SK-N-SH treated with all-trans-retinoic acid at 6 μM for 48 hours (cell line): ENCODE measurements at regions not wholly inside any gene's neighbourhood (a gene's known extent, or its start where the extent isn't known, plus 50 kb on each side); places are given as distances from the start of the nearest gene placed in this dataset.

Experiments used
- ATAC-seq: fragments of 200-7000 bp; cut with Tn5 transposase; 3 replicates; pipeline ENCODE4 v1.9.1; 2020; ENCODE audit warnings: mild to moderate bottlenecking, moderate library complexity
- ARNTL ChIP-seq: fragments of 450-650 bp; formaldehyde crosslinking; IDR thresholded peaks from 2 replicates; pipeline ENCODE4 v1.5.0; 2020; ENCODE audit warnings: low read depth, mild to moderate bottlenecking, moderate library complexity, borderline replicate concordance
- BACH2 ChIP-seq: fragments of 250-450 bp; sonication (Bioruptor Pico); IDR thresholded peaks from 2 replicates; pipeline ENCODE4 v1.9.0; 2021; ENCODE audit warnings: mild to moderate bottlenecking, borderline replicate concordance
- CSDC2 ChIP-seq: fragments of 250-450 bp; sonication (Bioruptor Pico); IDR thresholded peaks from 2 replicates; pipeline ENCODE4 v1.5.0; 2020; ENCODE audit warnings: mild to moderate bottlenecking, moderate library complexity
- GLIS3 ChIP-seq: fragments of 250-450 bp; sonication (Bioruptor Pico); IDR thresholded peaks from 2 replicates; pipeline ENCODE4 v1.5.0; 2020; ENCODE audit warnings: mild to moderate bottlenecking, moderate library complexity
- ISL1 ChIP-seq: fragments of 250-450 bp; sonication (Bioruptor Pico); IDR thresholded peaks from 2 replicates; pipeline ENCODE4 v2.1.2; 2022; ENCODE audit warnings: mild to moderate bottlenecking, moderate library complexity
- PPARA ChIP-seq: fragments of 250-450 bp; sonication (Bioruptor Pico); IDR thresholded peaks from 2 replicates; pipeline ENCODE4 v1.5.0; 2020; ENCODE audit warnings: mild to moderate bottlenecking, borderline replicate concordance
- SNAI2 ChIP-seq: fragments of 250-450 bp; sonication (Bioruptor Pico); IDR thresholded peaks from 2 replicates; pipeline ENCODE4 v1.5.0; 2020; ENCODE audit warnings: mild to moderate bottlenecking, moderate library complexity
- TCF4 ChIP-seq: fragments of 250-450 bp; sonication (Bioruptor Pico); IDR thresholded peaks from 2 replicates; pipeline ENCODE4 v1.8.0; 2021; ENCODE audit warnings: mild to moderate bottlenecking, moderate library complexity, borderline replicate concordance
- TOX ChIP-seq: fragments of 250-450 bp; sonication (Bioruptor Pico); IDR thresholded peaks from 2 replicates; pipeline ENCODE4 v1.8.0; 2021; ENCODE audit warnings: mild to moderate bottlenecking, moderate library complexity, borderline replicate concordance
- TSHZ2 ChIP-seq: fragments of 250-450 bp; sonication (Bioruptor Pico); IDR thresholded peaks from 2 replicates; pipeline ENCODE4 v1.5.0; 2020; ENCODE audit warnings: mild to moderate bottlenecking, moderate library complexity
- ZC3H10 ChIP-seq: fragments of 250-450 bp; sonication (Bioruptor Pico); IDR thresholded peaks from 2 replicates; pipeline ENCODE4 v1.5.1; 2021; ENCODE audit warnings: mild to moderate bottlenecking, moderate library complexity
- ZFP3 ChIP-seq: fragments of 250-450 bp; sonication (Bioruptor Pico); IDR thresholded peaks from 2 replicates; pipeline ENCODE4 v1.5.0; 2020; ENCODE audit warnings: mild to moderate bottlenecking, moderate library complexity
- ZNF565 ChIP-seq: fragments of 450-650 bp; formaldehyde crosslinking; conservative IDR thresholded peaks from 2 replicates; pipeline ENCODE4 v1.5.0; 2020; ENCODE audit warnings: low read depth, mild to moderate bottlenecking, moderate library complexity
- ZNF70 ChIP-seq: fragments of 450-650 bp; formaldehyde crosslinking; IDR thresholded peaks from 2 replicates; pipeline ENCODE4 v1.5.0; 2020; ENCODE audit warnings: mild to moderate bottlenecking, moderate library complexity
- ZNF8 ChIP-seq: fragments of 450-650 bp; formaldehyde crosslinking; IDR thresholded peaks from 2 replicates; pipeline ENCODE4 v1.5.0; 2020; ENCODE audit warnings: mild to moderate bottlenecking, moderate library complexity
- TF ChIP-seq, protein P1 (sequence below): fragments of 250-450 bp; sonication (Bioruptor Pico); IDR thresholded peaks from 2 replicates; pipeline ENCODE4 v1.5.1; 2021; ENCODE audit warnings: mild to moderate bottlenecking, moderate library complexity
- TF ChIP-seq, protein P2 (sequence below): fragments of 250-450 bp; sonication (Bioruptor Pico); IDR thresholded peaks from 2 replicates; pipeline ENCODE4 v1.8.0; 2021; ENCODE audit warnings: low read depth, mild to moderate bottlenecking, moderate library complexity, borderline replicate concordance

DNA sequence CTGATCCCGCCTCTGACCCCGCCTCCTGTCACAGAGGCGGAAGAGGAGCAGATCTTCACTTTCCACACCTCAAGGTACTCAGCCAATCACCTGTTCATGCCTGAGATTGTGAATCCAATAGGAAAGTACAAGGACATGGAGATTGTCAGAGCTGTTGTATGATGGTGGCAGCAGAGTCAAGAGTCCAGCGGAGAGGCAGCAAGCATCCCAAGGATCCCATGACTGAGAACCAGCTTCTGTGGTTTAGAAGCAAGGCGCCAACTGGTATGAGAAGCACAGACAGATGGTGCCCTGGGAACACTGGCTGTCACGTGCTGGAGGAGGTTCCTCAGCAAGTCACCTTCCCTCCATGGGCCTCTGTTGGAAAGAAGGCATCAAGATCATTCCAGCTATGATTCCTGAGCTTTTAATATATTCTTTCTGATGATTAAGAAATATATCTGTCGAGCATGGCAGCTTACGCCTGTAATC, 93.9 kb downstream of the CPN2 start:
- no peak for ATAC-seq

GRCh38 chr3:194257916-194258668, 93.0 kb downstream of the CPN2 start:
- TF ChIP-seq ZNF8 (peak; percentile 100), TOX (CRISPR knock-in tag) (no peak), BACH2 (CRISPR knock-in tag) (no peak), GLIS3 (CRISPR knock-in tag) (no peak), ARNTL (no peak)
- TF ChIP-seq, protein P1, sequence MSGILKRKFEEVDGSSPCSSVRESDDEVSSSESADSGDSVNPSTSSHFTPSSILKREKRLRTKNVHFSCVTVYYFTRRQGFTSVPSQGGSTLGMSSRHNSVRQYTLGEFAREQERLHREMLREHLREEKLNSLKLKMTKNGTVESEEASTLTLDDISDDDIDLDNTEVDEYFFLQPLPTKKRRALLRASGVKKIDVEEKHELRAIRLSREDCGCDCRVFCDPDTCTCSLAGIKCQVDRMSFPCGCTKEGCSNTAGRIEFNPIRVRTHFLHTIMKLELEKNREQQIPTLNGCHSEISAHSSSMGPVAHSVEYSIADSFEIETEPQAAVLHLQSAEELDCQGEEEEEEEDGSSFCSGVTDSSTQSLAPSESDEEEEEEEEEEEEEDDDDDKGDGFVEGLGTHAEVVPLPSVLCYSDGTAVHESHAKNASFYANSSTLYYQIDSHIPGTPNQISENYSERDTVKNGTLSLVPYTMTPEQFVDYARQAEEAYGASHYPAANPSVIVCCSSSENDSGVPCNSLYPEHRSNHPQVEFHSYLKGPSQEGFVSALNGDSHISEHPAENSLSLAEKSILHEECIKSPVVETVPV (CRISPR knock-in tag) = no peak

More for the DNA sequence above, 93.9 kb downstream of the CPN2 start:
- TF ChIP-seq ZNF70 (CRISPR knock-in tag) (no peak), TSHZ2 (CRISPR knock-in tag) (no peak)
- TF ChIP-seq, protein P1 (CRISPR knock-in tag) = no peak

DNA sequence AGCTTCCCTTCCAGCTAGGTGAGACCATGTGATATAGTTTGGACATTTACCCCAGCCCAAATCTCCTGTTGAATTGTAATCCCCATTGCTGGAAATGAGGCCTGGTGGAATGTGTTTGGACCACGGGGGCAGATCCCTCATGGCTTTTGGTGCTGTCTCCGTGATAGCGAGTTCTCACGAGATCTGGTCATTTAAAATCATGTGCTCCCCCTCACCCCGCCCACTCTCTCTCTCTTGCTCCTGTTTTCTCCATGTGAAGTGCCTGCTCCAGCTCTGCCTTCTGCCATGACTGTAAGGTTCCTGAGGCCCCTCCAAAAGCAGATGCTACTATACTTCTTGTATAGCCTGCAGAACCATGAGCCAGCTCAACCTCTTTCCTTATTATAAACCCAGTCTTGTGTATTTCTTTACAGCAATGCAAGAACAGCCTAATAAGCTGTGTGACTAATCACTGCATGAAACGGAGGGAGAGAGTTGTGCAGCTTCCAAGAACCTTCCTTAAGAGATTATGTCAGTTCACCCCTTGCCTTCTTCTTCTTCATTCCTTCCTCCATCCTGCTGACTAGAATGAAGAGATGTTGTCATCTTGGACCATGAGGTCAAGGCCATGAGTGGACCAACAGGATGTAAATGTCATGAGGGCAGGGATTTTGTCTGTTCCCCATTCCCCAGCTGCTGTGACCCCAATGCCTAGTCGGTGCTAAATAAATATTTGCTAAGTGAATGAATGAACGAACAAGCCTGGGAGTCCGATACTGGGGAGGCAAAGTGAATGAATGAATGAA, 91.0 kb downstream of the CPN2 start:
- TF ChIP-seq ZNF565 (CRISPR knock-in tag) (no peak), ZC3H10 (CRISPR knock-in tag) (no peak)
- ATAC-seq = no peak

More at GRCh38 chr3:194257916-194258668, 93.0 kb downstream of the CPN2 start:
- no peak for ATAC-seq

DNA sequence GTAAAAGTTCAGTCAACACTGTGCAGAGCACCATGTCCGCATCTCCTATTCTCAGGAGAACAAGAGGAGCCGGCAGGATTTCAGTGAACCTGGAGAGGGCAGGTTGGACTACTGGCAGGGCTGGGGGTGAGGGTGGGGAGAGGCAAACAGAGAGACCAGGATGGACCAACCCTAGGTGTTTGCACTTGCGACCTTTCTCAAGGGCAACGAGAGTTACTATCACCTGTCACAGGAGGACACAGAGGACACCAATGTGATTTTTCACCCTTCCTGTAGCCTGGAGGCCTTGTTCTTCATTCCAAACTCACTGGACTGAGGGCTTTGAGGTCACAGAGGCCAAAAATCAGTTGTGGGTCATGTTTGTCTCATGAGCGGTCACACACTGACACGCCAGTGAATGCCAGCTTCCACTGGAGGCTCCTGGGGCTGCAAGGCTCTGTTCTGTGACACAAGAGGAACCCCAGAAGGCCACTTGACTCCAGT, 89.5 kb downstream of the CPN2 start:
- TF ChIP-seq ZC3H10 (CRISPR knock-in tag) = no peak
- no peak for TF ChIP-seq ISL1 (CRISPR knock-in tag)
- no peak for ATAC-seq

GRCh38 chr3:194262176-194262924, 88.8 kb downstream of the CPN2 start:
- ATAC-seq = no peak
- TF ChIP-seq, protein P2, sequence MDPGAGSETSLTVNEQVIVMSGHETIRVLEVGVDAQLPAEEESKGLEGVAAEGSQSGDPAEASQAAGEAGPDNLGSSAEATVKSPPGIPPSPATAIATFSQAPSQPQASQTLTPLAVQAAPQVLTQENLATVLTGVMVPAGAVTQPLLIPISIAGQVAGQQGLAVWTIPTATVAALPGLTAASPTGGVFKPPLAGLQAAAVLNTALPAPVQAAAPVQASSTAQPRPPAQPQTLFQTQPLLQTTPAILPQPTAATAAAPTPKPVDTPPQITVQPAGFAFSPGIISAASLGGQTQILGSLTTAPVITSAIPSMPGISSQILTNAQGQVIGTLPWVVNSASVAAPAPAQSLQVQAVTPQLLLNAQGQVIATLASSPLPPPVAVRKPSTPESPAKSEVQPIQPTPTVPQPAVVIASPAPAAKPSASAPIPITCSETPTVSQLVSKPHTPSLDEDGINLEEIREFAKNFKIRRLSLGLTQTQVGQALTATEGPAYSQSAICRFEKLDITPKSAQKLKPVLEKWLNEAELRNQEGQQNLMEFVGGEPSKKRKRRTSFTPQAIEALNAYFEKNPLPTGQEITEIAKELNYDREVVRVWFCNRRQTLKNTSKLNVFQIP (CRISPR knock-in tag) = no peak
- no peak for TF ChIP-seq ZNF70 (CRISPR knock-in tag)

- no peak for ATAC-seq
- TF ChIP-seq CSDC2 (CRISPR knock-in tag) = no peak
- TF ChIP-seq, protein P1 (CRISPR knock-in tag) = no peak
- no peak for TF ChIP-seq ISL1 (CRISPR knock-in tag)
- TF ChIP-seq ZC3H10 (CRISPR knock-in tag) = no peak
- TF ChIP-seq PPARA (CRISPR knock-in tag) = no peak
- TF ChIP-seq ZFP3 = no peak
- no peak for TF ChIP-seq TCF4 (CRISPR knock-in tag)
- no peak for TF ChIP-seq ARNTL
- TF ChIP-seq, protein P2 (CRISPR knock-in tag) = no peak
- no peak for TF ChIP-seq TOX (CRISPR knock-in tag)
- TF ChIP-seq SNAI2 (CRISPR knock-in tag) = no peak
Measured at GRCh38 chr3:194262925-194263305, 88.2 kb downstream of the CPN2 start.
